ENCODE measurements at regions not wholly inside any gene's neighbourhood (a gene's known extent, or its start where the extent isn't known, plus 50 kb on each side); places are given as distances from the start of the nearest gene placed in this dataset.

- FAIRE-seq, result no peak
- H4K20me1 ChIP-seq (replicated peaks in 1 of 2; ENCODE audit: control insufficient read depth in 1 of 2, insufficient read depth in 2 of 2, low read length in 2 of 2), result no peaks in the 10 kb centered on the region
- no peak overlapping the region for H2AFZ ChIP-seq (ENCODE audit: low read length)
- H3K14ac ChIP-seq (ENCODE audit: insufficient read length), result no peak overlapping the region
- no peak overlapping the region for H4K5ac ChIP-seq (ENCODE audit: insufficient read length, low read depth, low read length)
- H3K23ac ChIP-seq (ENCODE audit: insufficient read length), result no peak overlapping the region
- H3K4me3 ChIP-seq (ENCODE audit: extremely low read depth in 1 of 4, insufficient read depth in 2 of 4, low read depth in 3 of 4, low read length in 4 of 4), result no peak overlapping the region
- DNase-seq (ENCODE audit: low read depth in 1 of 2, low spot score in 2 of 2), result no peak
- no peak overlapping the region for H3K18ac ChIP-seq (ENCODE audit: extremely low read depth, low read length)
- H3K27me3 ChIP-seq (replicated peaks in 1 of 4; ENCODE audit: control insufficient read depth in 3 of 4, extremely low read depth in 1 of 4, insufficient read depth in 3 of 4, low read length in 3 of 4), result no peaks in the 10 kb centered on the region
- no peaks in the 10 kb centered on the region for H3K9me3 ChIP-seq (ENCODE audit: insufficient read depth in 2 of 2, low read depth in 1 of 2, low read length in 1 of 2)
- CTCF ChIA-PET (ENCODE audit: partially characterized antibody), result interaction anchor here (1.2 to 1.9 kb wide), 2 partner anchors 177 to 217 kb away, joined by 3 to 4 read pairs; no protein-coding TSS in a partner anchor
- no peaks in the 10 kb centered on the region for H3K79me1 ChIP-seq (ENCODE audit: low read depth, low read length)
- H3K27ac ChIP-seq (ENCODE audit: low read depth, low read length), result no peak overlapping the region
- no peak overlapping the region for H3K4ac ChIP-seq (replicated peaks; ENCODE audit: insufficient read length, low read depth, low read length)
- H2BK12ac ChIP-seq (ENCODE audit: low read depth, low read length), result no peak overlapping the region
- H2AK5ac ChIP-seq (ENCODE audit: low read depth, low read length), result no peak overlapping the region
- no peak overlapping the region for H2BK120ac ChIP-seq (replicated peaks; ENCODE audit: low read depth, low read length)
- H3K23me2 ChIP-seq (ENCODE audit: low read depth, low read length), result no peaks in the 10 kb centered on the region; the same call in 1 of the 2 replicates
- H3K56ac ChIP-seq (replicated peaks; ENCODE audit: insufficient read length, low read depth, low read length), result no peak overlapping the region
- no peak overlapping the region for H2BK20ac ChIP-seq (ENCODE audit: low read length)
- no peaks in the 10 kb centered on the region; a peak in 1 of 8 replicates for H3K36me3 ChIP-seq (ENCODE audit: control insufficient read depth in 2 of 4, insufficient read depth in 4 of 4, low read length in 3 of 4)
- H3K9ac ChIP-seq (replicated peaks in 1 of 4; ENCODE audit: extremely low read depth in 1 of 4, low read depth in 3 of 4, low read length in 3 of 4), result no peak overlapping the region
- no peak overlapping the region for H4K8ac ChIP-seq (ENCODE audit: extremely low read depth, insufficient read depth, low read length)
- no peak overlapping the region for H3K4me2 ChIP-seq (ENCODE audit: insufficient read depth in 1 of 2, low read depth in 2 of 2, low read length in 2 of 2)
- H3K79me2 ChIP-seq (ENCODE audit: control insufficient read depth in 1 of 2, insufficient read depth in 2 of 2, low read length in 2 of 2), result no peaks in the 10 kb centered on the region
- 100% methylated on average over 1 of the region's 1 CpG; no CpG with 5 or more reads in 1 of the 2 experiments for WGBS, 2 experiments (ENCODE audit: extremely low coverage in 1 of 2, insufficient coverage in 1 of 2, insufficient read length in 1 of 2, insufficient replicate concordance in 2 of 2, low coverage in 1 of 2, low lambda C conversion rate in 2 of 2, missing lambda C conversion rate in 1 of 2)
- no peaks in the 10 kb centered on the region for H3K4me1 ChIP-seq (replicated peaks in 1 of 4; ENCODE audit: control insufficient read depth in 3 of 4, insufficient read depth in 4 of 4, low read length in 3 of 4)
- H2BK15ac ChIP-seq (ENCODE audit: low read length), result no peak overlapping the region
- H2BK5ac ChIP-seq (ENCODE audit: low read depth, low read length), result no peak overlapping the region
- no peak overlapping the region for H4K91ac ChIP-seq (replicated peaks; ENCODE audit: insufficient read length, low read length)
- POLR2A ChIA-PET (ENCODE audit: partially characterized antibody), result no interaction called here
- TF ChIP-seq E2F6 (IDR thresholded peaks at IDR 0.05), result no peak
Observed at GRCh38 chr5:136820848-136821247, 455.5 kb upstream of the TRPC7 start.

Measured in H1 (cell line).